GM23338 (cell line): ENCODE measurements at regions not wholly inside any gene's neighbourhood (a gene's known extent, or its start where the extent isn't known, plus 50 kb on each side); places are given as distances from the start of the nearest gene placed in this dataset.

ENCODE experiments used
- ATAC-seq: fragments of 200-7000 bp; cut with Tn5 transposase; 3 replicates; pipeline ENCODE4 v1.9.1; 2020
- DNase-seq: peaks from one replicate; pipeline ENCODE4 v3.0.0-alpha.2; 2015; ENCODE audit warnings: low spot score
- H2AFZ ChIP-seq: fragments of 200-600 bp; sonication (generic); 2 replicates; pipeline ENCODE4 v1.8.0; 2016; ENCODE audit warnings: antibody characterized with exemption, mild to moderate bottlenecking, moderate library complexity
- H3F3A ChIP-seq: fragments of 200-600 bp; sonication (generic); replicated peaks from 2 replicates; pipeline ENCODE4 v1.8.0; 2017; ENCODE audit warnings: antibody characterized with exemption, mixed run types, low read depth
- H3K27ac ChIP-seq: fragments of 200-600 bp; sonication (generic); 2 replicates; pipeline ENCODE4 v1.6.1; 2016; ENCODE audit warnings: low read depth
- H3K27me3 ChIP-seq: fragments of 200-600 bp; sonication (generic); 2 replicates; pipeline ENCODE4 v1.8.0; 2016; ENCODE audit warnings: mild to moderate bottlenecking, mixed run types, moderate library complexity; ENCODE audit not compliant: insufficient read depth
- H3K36me3 ChIP-seq: fragments of 200-600 bp; sonication (generic); 2 replicates; pipeline ENCODE4 v1.8.0; 2016; ENCODE audit warnings: mild to moderate bottlenecking; ENCODE audit not compliant: insufficient read depth
- H3K4me1 ChIP-seq: fragments of 200-600 bp; sonication (generic); 2 replicates; pipeline ENCODE4 v1.8.0; 2016; ENCODE audit warnings: mild to moderate bottlenecking, moderate library complexity; ENCODE audit not compliant: insufficient read depth
- H3K4me2 ChIP-seq: fragments of 200-600 bp; sonication (generic); 2 replicates; pipeline ENCODE4 v1.7.1; 2017; ENCODE audit warnings: mixed run types
- H3K4me3 ChIP-seq: fragments of 200-600 bp; sonication (generic); 2 replicates; pipeline ENCODE4 v1.6.1; 2016; ENCODE audit warnings: mixed run types
- H3K79me2 ChIP-seq: fragments of 200-600 bp; sonication (generic); replicated peaks from 2 replicates; pipeline ENCODE4 v1.8.0; 2017; ENCODE audit warnings: mild to moderate bottlenecking; ENCODE audit not compliant: insufficient read depth
- H3K9me2 ChIP-seq: fragments of 200-600 bp; sonication (generic); 2 replicates; pipeline ENCODE4 v1.8.0; 2017; ENCODE audit not compliant: insufficient read depth
- H4K20me1 ChIP-seq: fragments of 200-600 bp; sonication (generic); replicated peaks from 2 replicates; pipeline ENCODE4 v1.8.0; 2017; ENCODE audit warnings: mild to moderate bottlenecking; ENCODE audit not compliant: insufficient read depth
- H3K27ac Mint-ChIP-seq: 2 replicates; pipeline ENCODE4 v1.8.0; 2020; ENCODE audit warnings: inconsistent platforms, mild to moderate bottlenecking, moderate library complexity, mixed read lengths
- H3K27me3 Mint-ChIP-seq: 3 replicates; pipeline ENCODE4 v1.8.0; 2022; ENCODE audit warnings: low read depth, mild to moderate bottlenecking, moderate library complexity, mixed read lengths, inconsistent platforms; ENCODE audit not compliant: insufficient read depth, poor library complexity
- H3K36me3 Mint-ChIP-seq: 3 replicates; pipeline ENCODE4 v1.8.0; 2021; ENCODE audit warnings: low read depth, mild to moderate bottlenecking, inconsistent platforms, moderate library complexity, mixed read lengths
- H3K4me1 Mint-ChIP-seq: 3 replicates; pipeline ENCODE4 v1.8.0; 2020; ENCODE audit warnings: mild to moderate bottlenecking, inconsistent platforms, mixed read lengths
- H3K4me3 Mint-ChIP-seq: 3 replicates; pipeline ENCODE4 v1.8.0; 2021; ENCODE audit warnings: moderate library complexity, mild to moderate bottlenecking, inconsistent platforms, mixed read lengths
- H3K9me3 Mint-ChIP-seq: 3 replicates; pipeline ENCODE4 v1.8.0; 2020; ENCODE audit warnings: moderate library complexity, mild to moderate bottlenecking, inconsistent platforms, mixed read lengths
- CREB1 ChIP-seq: fragments of 250-450 bp; sonication (Bioruptor Pico); IDR thresholded peaks from 2 replicates; pipeline ENCODE4 v1.5.0; 2020; ENCODE audit warnings: low read depth, mild to moderate bottlenecking, moderate library complexity
- CTCF ChIP-seq, 2 experiments: fragments of 200-600 bp in 1 of 2; sonication (generic) in 1 of 2; conservative IDR thresholded peaks; 2 replicates each; pipeline versions ENCODE4 v1.5.1 to v1.6.1; 2016 to 2017; ENCODE audit warnings: antibody characterized with exemption in 2 of 2, low read depth in 2 of 2, mild to moderate bottlenecking in 2 of 2, moderate library complexity in 1 of 2
- ETS1 ChIP-seq: IDR thresholded peaks from 2 replicates; pipeline ENCODE4 v1.6.1; 2016; ENCODE audit warnings: antibody characterized with exemption
- EZH2 ChIP-seq: fragments of 200-600 bp; sonication (generic); IDR thresholded peaks from one replicate; pipeline ENCODE4 v1.8.0; 2017; ENCODE audit warnings: antibody characterized with exemption, mild to moderate bottlenecking, low read depth; ENCODE audit not compliant: unreplicated experiment
- EZH2phosphoT487 ChIP-seq: fragments of 200-600 bp; sonication (generic); IDR thresholded peaks from one replicate; pipeline ENCODE4 v1.8.1; 2018; ENCODE audit warnings: antibody characterized with exemption; ENCODE audit not compliant: unreplicated experiment
- JUNB ChIP-seq: IDR thresholded peaks from one replicate; pipeline ENCODE4 v1.6.1; 2016; ENCODE audit warnings: antibody characterized with exemption; ENCODE audit not compliant: unreplicated experiment
- NANOG ChIP-seq: IDR thresholded peaks from 2 replicates; pipeline ENCODE4 v1.6.1; 2016; ENCODE audit warnings: antibody characterized with exemption, borderline replicate concordance
- POLR2AphosphoS5 ChIP-seq: IDR thresholded peaks from 2 replicates; pipeline ENCODE4 v1.6.1; 2016; ENCODE audit warnings: antibody characterized with exemption, low read depth
- REST ChIP-seq: IDR thresholded peaks from one replicate; pipeline ENCODE4 v1.6.1; 2018; ENCODE audit warnings: antibody characterized with exemption; ENCODE audit not compliant: unreplicated experiment
- STAT1 ChIP-seq: IDR thresholded peaks from one replicate; pipeline ENCODE4 v1.6.1; 2016; ENCODE audit warnings: antibody characterized with exemption; ENCODE audit not compliant: unreplicated experiment
- ZNF114 ChIP-seq: fragments of 250-450 bp; sonication (Bioruptor Pico); IDR thresholded peaks from 2 replicates; pipeline ENCODE4 v1.5.0; 2020; ENCODE audit warnings: mild to moderate bottlenecking, moderate library complexity
- ZNF331 ChIP-seq: fragments of 250-450 bp; sonication (Bioruptor Pico); IDR thresholded peaks from 2 replicates; pipeline ENCODE4 v1.5.0; 2020; ENCODE audit warnings: low read depth, mild to moderate bottlenecking, moderate library complexity
- ZNF462 ChIP-seq: fragments of 250-450 bp; sonication (Bioruptor Pico); IDR thresholded peaks from 2 replicates; pipeline ENCODE4 v1.5.0; 2020; ENCODE audit warnings: mild to moderate bottlenecking, moderate library complexity

- TF ChIP-seq EZH2, result no peak
- no peak for TF ChIP-seq EZH2phosphoT487
- TF ChIP-seq CTCF (conservative IDR thresholded peaks at IDR 0.05; ENCODE audit: low read depth in 2 of 2), result no peak
- TF ChIP-seq STAT1, result no peak
- no peak for TF ChIP-seq REST
- no peak for TF ChIP-seq ZNF114 (CRISPR knock-in tag)
- TF ChIP-seq NANOG, result no peak
- no peak for TF ChIP-seq ZNF462 (CRISPR knock-in tag)
- no peak for TF ChIP-seq JUNB
- TF ChIP-seq CREB1 (CRISPR knock-in tag), result no peak
- no peak for TF ChIP-seq POLR2AphosphoS5
- TF ChIP-seq ETS1, result no peak
- no peak for TF ChIP-seq ZNF331
- Histone ChIP-seq H2AFZ (no peak overlapping the region), H3K27ac (no peak overlapping the region), H3K4me3 (no peak overlapping the region), H3K4me1 (peaks cover 23% of the 10 kb centered on the region), H3F3A (no peaks in the 10 kb centered on the region), H3K9me2 (no peaks in the 10 kb centered on the region), H3K27me3 (no peaks in the 10 kb centered on the region), H3K36me3 (no peaks in the 10 kb centered on the region), H4K20me1 (no peaks in the 10 kb centered on the region), H3K4me2 (no peak overlapping the region), H3K79me2 (no peaks in the 10 kb centered on the region)
- no peak overlapping the region for H3K4me3 Mint-ChIP-seq
- no peaks in the 10 kb centered on the region for H3K27me3 Mint-ChIP-seq
- H3K4me1 Mint-ChIP-seq, result peaks cover 22% of the 10 kb centered on the region
- ATAC-seq, result no peak
- H3K9me3 Mint-ChIP-seq, result peaks cover 8% of the 10 kb centered on the region; the same call in 1 of the 3 replicates
- peaks cover 7% of the 10 kb centered on the region; the same call in 2 of the 3 replicates for H3K36me3 Mint-ChIP-seq
- DNase-seq, result no peak
- no peak overlapping the region for H3K27ac Mint-ChIP-seq
These were observed 135.0 kb upstream of the RIOK3 start for GRCh38 chr18:23317975-23318675.
